Mesendoderm (in vitro differentiated cells): ENCODE measurements at regions not wholly inside any gene's neighbourhood (a gene's known extent, or its start where the extent isn't known, plus 50 kb on each side); places are given as distances from the start of the nearest gene placed in this dataset.

Experiments used
- DNase-seq: peaks from one replicate; pipeline ENCODE4 v3.0.0; 2013
- H2AK5ac ChIP-seq: 2 replicates; pipeline ENCODE4 v1.6.1; 2013; ENCODE audit warnings: low read length, inconsistent platforms
- H2BK120ac ChIP-seq: 2 replicates; pipeline ENCODE4 v1.6.1; 2013; ENCODE audit warnings: low read depth, mild to moderate bottlenecking, low read length, moderate library complexity, mixed read lengths
- H2BK15ac ChIP-seq: replicated peaks from 2 replicates; pipeline ENCODE4 v1.6.1; 2013; ENCODE audit warnings: low read depth, mild to moderate bottlenecking, moderate library complexity
- H2BK5ac ChIP-seq: 2 replicates; pipeline ENCODE4 v1.6.1; 2013; ENCODE audit warnings: low read length, inconsistent platforms
- H3K18ac ChIP-seq: 2 replicates; pipeline ENCODE4 v1.6.1; 2013; ENCODE audit warnings: mild to moderate bottlenecking, low read length, mixed read lengths
- H3K23ac ChIP-seq: one replicate; pipeline ENCODE4 v1.6.1; 2013; ENCODE audit warnings: low read length
- H3K27ac ChIP-seq: 2 replicates; pipeline ENCODE4 v1.5.1; 2013; ENCODE audit warnings: low read depth, mild to moderate bottlenecking, inconsistent platforms, low read length, moderate library complexity
- H3K27me3 ChIP-seq: 2 replicates; pipeline ENCODE4 v1.6.1; 2013; ENCODE audit warnings: low read length, control low read depth, mild to moderate bottlenecking, inconsistent platforms; ENCODE audit not compliant: insufficient read depth, poor library complexity
- H3K36me3 ChIP-seq: 2 replicates; pipeline ENCODE4 v1.6.1; 2013; ENCODE audit warnings: low read length, inconsistent platforms; ENCODE audit not compliant: control insufficient read depth, insufficient read depth
- H3K4ac ChIP-seq: one replicate; pipeline ENCODE4 v1.6.1; 2013; ENCODE audit warnings: low read depth, mild to moderate bottlenecking, low read length, moderate library complexity
- H3K4me1 ChIP-seq: 2 replicates; pipeline ENCODE4 v1.6.1; 2013; ENCODE audit warnings: low read depth, low read length, inconsistent platforms; ENCODE audit not compliant: control insufficient read depth
- H3K4me2 ChIP-seq: 2 replicates; pipeline ENCODE4 v1.6.1; 2013; ENCODE audit warnings: low read length
- H3K4me3 ChIP-seq: 2 replicates; pipeline ENCODE4 v1.5.1; 2013; ENCODE audit warnings: mild to moderate bottlenecking, low read length
- H3K56ac ChIP-seq: one replicate; pipeline ENCODE4 v1.6.1; 2013; ENCODE audit warnings: low read length
- H3K79me1 ChIP-seq: 2 replicates; pipeline ENCODE4 v1.6.1; 2013; ENCODE audit warnings: low read length, inconsistent platforms
- H3K79me2 ChIP-seq: 2 replicates; pipeline ENCODE4 v1.6.1; 2013; ENCODE audit warnings: mild to moderate bottlenecking, low read length; ENCODE audit not compliant: control insufficient read depth, insufficient read depth
- H3K9ac ChIP-seq: 2 replicates; pipeline ENCODE4 v1.6.1; 2013; ENCODE audit warnings: low read length, inconsistent platforms
- H4K5ac ChIP-seq: one replicate; pipeline ENCODE4 v1.6.1; 2013; ENCODE audit warnings: low read length
- H4K8ac ChIP-seq: one replicate; pipeline ENCODE4 v1.6.1; 2013; ENCODE audit warnings: low read depth, mild to moderate bottlenecking, control low read depth, low read length, moderate library complexity
- WGBS: extraction: QIAGEN DNeasy Blood & Tissue Kit; methylation state at CpG from one replicate; pipeline ENCODE4 v1.1.7; 2013; ENCODE audit warnings: low lambda C conversion rate, missing lambda C conversion rate; ENCODE audit not compliant: insufficient coverage; ENCODE audit errors: extremely low coverage; 5-methylcytosine and 5-hydroxymethylcytosine counted together

GRCh38 chr5:66276986-66277385, 132.9 kb downstream of the SREK1 start:
- no CpG with 5 or more reads among the region's 7 CpGs for WGBS
- H3K4me1 ChIP-seq = no peaks in the 10 kb centered on the region

GRCh38 chr5:66277981-66278380, 133.9 kb downstream of the SREK1 start:
- Histone ChIP-seq H4K8ac (no peak overlapping the region), H3K4me3 (no peak overlapping the region), H2BK5ac (no peak overlapping the region), H4K5ac (no peak overlapping the region), H2BK120ac (no peak overlapping the region), H3K4ac (no peak overlapping the region), H2BK15ac (no peak overlapping the region), H3K4me2 (no peak overlapping the region), H3K18ac (no peak overlapping the region), H3K23ac (no peak overlapping the region), H3K56ac (no peak overlapping the region), H3K79me1 (no peaks in the 10 kb centered on the region), H3K27me3 (no peaks in the 10 kb centered on the region), H3K4me1 (no peaks in the 10 kb centered on the region), H3K27ac (no peak overlapping the region), H3K9ac (no peak overlapping the region), H2AK5ac (no peak overlapping the region), H3K36me3 (no peaks in the 10 kb centered on the region), H3K79me2 (no peaks in the 10 kb centered on the region)
- 100% methylated on average over 1 of the region's 2 CpGs for WGBS
- no peak for DNase-seq

More at GRCh38 chr5:66276986-66277385, 132.9 kb downstream of the SREK1 start:
- no peak overlapping the region for H2BK120ac ChIP-seq
- no peak overlapping the region for H3K9ac ChIP-seq
- no peaks in the 10 kb centered on the region for H3K36me3 ChIP-seq
- DNase-seq = no peak
- no peak overlapping the region for H2BK15ac ChIP-seq
- no peak overlapping the region for H3K23ac ChIP-seq
- no peak overlapping the region for H3K4ac ChIP-seq
- no peak overlapping the region for H3K27ac ChIP-seq
- H4K8ac ChIP-seq = no peak overlapping the region
- H2AK5ac ChIP-seq = no peak overlapping the region
- no peaks in the 10 kb centered on the region for H3K79me2 ChIP-seq
- H3K18ac ChIP-seq = no peak overlapping the region
- no peak overlapping the region for H3K56ac ChIP-seq
- H3K4me2 ChIP-seq = no peak overlapping the region
- no peak overlapping the region for H2BK5ac ChIP-seq
- H3K79me1 ChIP-seq = no peaks in the 10 kb centered on the region
- no peaks in the 10 kb centered on the region for H3K27me3 ChIP-seq
- no peak overlapping the region for H4K5ac ChIP-seq
- H3K4me3 ChIP-seq = no peak overlapping the region

- Histone ChIP-seq H4K5ac (no peak overlapping the region), H3K4me2 (no peak overlapping the region), H3K4ac (no peak overlapping the region), H3K36me3 (no peaks in the 10 kb centered on the region), H3K56ac (no peak overlapping the region), H3K4me1 (no peaks in the 10 kb centered on the region), H3K27ac (no peak overlapping the region), H2BK15ac (no peak overlapping the region), H4K8ac (no peak overlapping the region), H3K23ac (no peak overlapping the region), H2AK5ac (no peak overlapping the region), H3K79me2 (no peaks in the 10 kb centered on the region), H3K4me3 (no peak overlapping the region), H3K18ac (no peak overlapping the region), H2BK5ac (no peak overlapping the region), H3K79me1 (no peaks in the 10 kb centered on the region), H3K27me3 (no peaks in the 10 kb centered on the region), H3K9ac (no peak overlapping the region), H2BK120ac (no peak overlapping the region)
- no peak for DNase-seq
- no CpG with 5 or more reads among the region's 4 CpGs for WGBS
These were observed 137.2 kb downstream of the SREK1 start for GRCh38 chr5:66281294-66281693.

- Histone ChIP-seq H4K8ac (no peak overlapping the region), H3K27ac (no peak overlapping the region), H3K4me2 (no peak overlapping the region), H3K79me1 (no peaks in the 10 kb centered on the region), H3K18ac (no peak overlapping the region), H3K79me2 (no peaks in the 10 kb centered on the region), H3K56ac (no peak overlapping the region), H3K23ac (no peak overlapping the region), H2BK5ac (no peak overlapping the region), H2BK120ac (no peak overlapping the region), H3K36me3 (no peaks in the 10 kb centered on the region), H3K4me3 (no peak overlapping the region), H3K4me1 (no peaks in the 10 kb centered on the region), H3K9ac (no peak overlapping the region), H4K5ac (no peak overlapping the region), H2AK5ac (no peak overlapping the region), H2BK15ac (no peak overlapping the region), H3K27me3 (no peaks in the 10 kb centered on the region), H3K4ac (no peak overlapping the region)
- no peak for DNase-seq
- no CpG with 5 or more reads among the region's 2 CpGs for WGBS
These were observed 140.7 kb downstream of the SREK1 start for GRCh38 chr5:66284588-66285342.

- Histone ChIP-seq H3K27me3 (no peaks in the 10 kb centered on the region), H3K23ac (no peak overlapping the region), H2BK120ac (no peak overlapping the region), H2BK15ac (no peak overlapping the region), H3K4me2 (no peak overlapping the region), H4K8ac (no peak overlapping the region), H2AK5ac (no peak overlapping the region), H4K5ac (no peak overlapping the region), H3K9ac (no peak overlapping the region), H3K4me1 (no peaks in the 10 kb centered on the region), H3K36me3 (no peaks in the 10 kb centered on the region), H3K18ac (no peak overlapping the region), H2BK5ac (no peak overlapping the region), H3K56ac (no peak overlapping the region), H3K79me1 (no peaks in the 10 kb centered on the region), H3K4ac (no peak overlapping the region), H3K79me2 (no peaks in the 10 kb centered on the region), H3K4me3 (no peak overlapping the region), H3K27ac (no peak overlapping the region)
- no CpG with 5 or more reads among the region's 3 CpGs for WGBS
- no peak for DNase-seq
These were observed 141.3 kb downstream of the SREK1 start for GRCh38 chr5:66285343-66285922.
